Upper lobe of left lung (tissue), 6 donors: ENCODE measurements at regions not wholly inside any gene's neighbourhood (a gene's known extent, or its start where the extent isn't known, plus 50 kb on each side); places are given as distances from the start of the nearest gene placed in this dataset.
"Not testable (repeated sequence)": the region's sequence is repeated elsewhere in the genome, so short reads cannot be mapped to it uniquely, and the experiment has no call there.

Experiments
- ATAC-seq, 2 donors: fragments of 200-7000 bp; cut with Tn5 transposase; one replicate each; pipeline ENCODE4 v1.9.1; 2022; ENCODE audit warnings: mild to moderate bottlenecking in 2 of 2, moderate library complexity in 2 of 2; ENCODE audit not compliant: low FRiP score in 2 of 2
- DNase-seq, 2 donors: peaks; one replicate each; pipeline ENCODE4 v3.0.0-alpha.2; 2019 to 2020
- H3K27ac ChIP-seq, 4 donors: fragments of 200-600 bp; sonication (generic); one replicate each; pipeline ENCODE4 v1.5.1; 2016 to 2019
- H3K27me3 ChIP-seq, 4 donors: fragments of 200-600 bp; sonication (generic); one replicate each; pipeline ENCODE4 v1.5.1; 2017 to 2019
- H3K36me3 ChIP-seq, 4 donors: fragments of 200-600 bp; sonication (generic); one replicate each; pipeline ENCODE4 v1.5.1; 2016 to 2019
- H3K4me1 ChIP-seq, 4 donors: fragments of 200-600 bp; sonication (generic); one replicate each; pipeline ENCODE4 v1.5.1; 2018 to 2019
- H3K4me3 ChIP-seq, 4 donors: fragments of 200-600 bp; sonication (generic); one replicate each; pipeline ENCODE4 v1.5.1; 2017 to 2019; ENCODE audit warnings: mild to moderate bottlenecking in 2 of 4, moderate library complexity in 1 of 4
- H3K9me3 ChIP-seq, 4 donors: fragments of 200-600 bp; sonication (generic); one replicate each; pipeline ENCODE4 v1.5.1; 2018 to 2019
- EP300 ChIP-seq, 4 donors: sonication (generic); formaldehyde crosslinking; IDR thresholded peaks; one replicate each; pipeline ENCODE4 v1.5.1; 2017; ENCODE audit warnings: antibody characterized with exemption in 4 of 4, control low read depth in 2 of 4
- POLR2A ChIP-seq, 4 donors: fragments of 450-650 bp; IDR thresholded peaks; one replicate each; pipeline ENCODE4 v1.5.1; 2016 to 2017; ENCODE audit warnings: antibody characterized with exemption in 4 of 4, mild to moderate bottlenecking in 2 of 4
- POLR2AphosphoS5 ChIP-seq, 2 donors: sonication (generic); formaldehyde crosslinking; IDR thresholded peaks; one replicate each; pipeline ENCODE4 v1.5.1; 2017; ENCODE audit warnings: antibody characterized with exemption in 2 of 2
- WGBS, 2 donors: methylation state at CpG; one replicate each; pipeline ENCODE4 v1.1.5; 2017 to 2018; 5-methylcytosine and 5-hydroxymethylcytosine counted together
- TF ChIP-seq, protein P1 (sequence below), 6 experiments: fragments of 450-650 bp in 4 of 6; fragments of 200-600 bp in 2 of 6; sonication (generic) in 2 of 6; IDR thresholded peaks; one replicate each; pipeline ENCODE4 v1.5.1; 2016 to 2019; ENCODE audit warnings: antibody characterized with exemption in 6 of 6
- donor health status: DM: no; HTN: no; CAD: no; lungs with moderate emphysema.
- donor health status: DM: no; HTN: yes; CAD: no; lungs with severe emphysema.

DNA sequence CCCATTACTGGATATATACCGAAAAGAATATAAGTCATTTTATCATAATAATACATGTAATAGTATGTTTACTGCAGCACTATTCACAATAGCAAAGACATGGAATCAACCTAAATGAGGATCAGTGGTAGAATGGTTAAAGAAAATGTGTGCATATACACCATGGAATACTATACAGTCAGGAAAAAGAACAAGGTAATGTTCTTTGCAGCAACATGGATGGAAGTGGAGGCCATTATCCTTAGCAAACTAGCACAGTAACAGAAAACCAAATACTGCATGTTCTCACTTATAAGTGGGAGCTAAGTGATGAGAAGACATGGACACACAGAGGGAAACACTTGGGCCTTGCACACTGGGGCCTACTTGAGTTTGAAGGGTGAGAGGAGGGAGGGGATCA lies 207.4 kb upstream of the APOOL start:
- Histone ChIP-seq H3K4me3 (no peak overlapping the region), H3K27me3 (no peaks in the 10 kb centered on the region), H3K9me3 (no peaks in the 10 kb centered on the region), H3K36me3 (no peaks in the 10 kb centered on the region), H3K4me1 (no peaks in the 10 kb centered on the region), H3K27ac (no peak overlapping the region)
- ATAC-seq (no peak), DNase-seq (no peak)
- TF ChIP-seq POLR2AphosphoS5 (IDR thresholded peaks at IDR 0.05): no peak
- TF ChIP-seq EP300 (IDR thresholded peaks at IDR 0.05): no peak
- TF ChIP-seq POLR2A (IDR thresholded peaks at IDR 0.05): no peak
- TF ChIP-seq, protein P1, sequence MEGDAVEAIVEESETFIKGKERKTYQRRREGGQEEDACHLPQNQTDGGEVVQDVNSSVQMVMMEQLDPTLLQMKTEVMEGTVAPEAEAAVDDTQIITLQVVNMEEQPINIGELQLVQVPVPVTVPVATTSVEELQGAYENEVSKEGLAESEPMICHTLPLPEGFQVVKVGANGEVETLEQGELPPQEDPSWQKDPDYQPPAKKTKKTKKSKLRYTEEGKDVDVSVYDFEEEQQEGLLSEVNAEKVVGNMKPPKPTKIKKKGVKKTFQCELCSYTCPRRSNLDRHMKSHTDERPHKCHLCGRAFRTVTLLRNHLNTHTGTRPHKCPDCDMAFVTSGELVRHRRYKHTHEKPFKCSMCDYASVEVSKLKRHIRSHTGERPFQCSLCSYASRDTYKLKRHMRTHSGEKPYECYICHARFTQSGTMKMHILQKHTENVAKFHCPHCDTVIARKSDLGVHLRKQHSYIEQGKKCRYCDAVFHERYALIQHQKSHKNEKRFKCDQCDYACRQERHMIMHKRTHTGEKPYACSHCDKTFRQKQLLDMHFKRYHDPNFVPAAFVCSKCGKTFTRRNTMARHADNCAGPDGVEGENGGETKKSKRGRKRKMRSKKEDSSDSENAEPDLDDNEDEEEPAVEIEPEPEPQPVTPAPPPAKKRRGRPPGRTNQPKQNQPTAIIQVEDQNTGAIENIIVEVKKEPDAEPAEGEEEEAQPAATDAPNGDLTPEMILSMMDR (IDR thresholded peaks at IDR 0.05): no peak
- 85 to 100% methylated on average over 1 of the region's 1 CpG for WGBS, 2 donors

DNA sequence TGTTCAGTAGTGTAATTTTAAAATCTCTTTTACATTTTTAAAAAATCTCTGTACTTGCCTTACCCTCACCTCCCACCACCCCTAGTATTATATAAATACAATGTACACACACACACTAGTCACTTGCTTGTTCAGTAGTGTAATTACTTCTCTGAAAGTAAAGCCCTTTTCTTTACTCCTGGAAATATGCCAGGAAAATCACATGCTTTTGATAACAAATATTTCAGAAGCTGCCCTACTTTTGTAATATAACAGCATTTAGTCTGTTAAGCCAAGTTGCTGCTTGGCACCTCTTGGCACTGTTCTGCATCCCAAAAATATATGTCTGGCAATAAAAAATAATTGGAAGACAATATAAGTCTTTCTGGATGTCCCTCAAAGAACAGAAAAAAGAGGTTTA lies 172.8 kb upstream of the APOOL start:
- H3K27me3 ChIP-seq: no peaks in the 10 kb centered on the region
- no peak for DNase-seq

DNA sequence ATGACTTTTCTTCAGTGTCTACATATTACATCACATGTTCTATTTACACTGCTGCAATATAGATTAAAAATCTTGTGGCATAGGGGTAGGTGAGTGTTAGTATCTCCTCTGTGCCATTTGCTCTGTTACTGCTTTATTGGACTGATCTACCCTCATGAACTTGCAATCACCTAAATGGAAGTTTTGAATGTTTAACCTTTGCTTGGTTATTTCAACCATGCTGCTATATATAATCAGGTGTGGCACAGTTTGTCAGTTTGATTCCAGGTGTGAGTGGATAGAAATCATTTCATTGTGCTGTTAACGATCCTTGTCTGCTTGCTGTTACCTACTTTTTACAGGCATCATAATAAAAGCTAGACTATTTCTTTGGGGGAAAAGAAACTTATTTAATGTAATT lies 157.1 kb upstream of the APOOL start:
- not testable (repeated sequence) for H3K4me1 ChIP-seq, H3K36me3 ChIP-seq, H3K27ac ChIP-seq, ATAC-seq, H3K4me3 ChIP-seq, H3K27me3 ChIP-seq, DNase-seq
- peaks cover 0 to 12% (median 2%) of the 10 kb centered on the region in 4 donors for H3K9me3 ChIP-seq
- WGBS, 2 donors: 82 to 96% methylated on average over 1 of the region's 1 CpG

More for the DNA sequence above, 172.8 kb upstream of the APOOL start:
- TF ChIP-seq POLR2AphosphoS5 (IDR thresholded peaks at IDR 0.05) (no peak), POLR2A (IDR thresholded peaks at IDR 0.05) (no peak), EP300 (IDR thresholded peaks at IDR 0.05) (no peak)
- TF ChIP-seq, protein P1 (IDR thresholded peaks at IDR 0.05): no peak
- Histone ChIP-seq H3K27ac (no peak overlapping the region), H3K4me1 (no peaks in the 10 kb centered on the region), H3K4me3 (no peak overlapping the region), H3K36me3 (no peaks in the 10 kb centered on the region), H3K9me3 (no peaks in the 10 kb centered on the region)
- ATAC-seq: no peak

DNA sequence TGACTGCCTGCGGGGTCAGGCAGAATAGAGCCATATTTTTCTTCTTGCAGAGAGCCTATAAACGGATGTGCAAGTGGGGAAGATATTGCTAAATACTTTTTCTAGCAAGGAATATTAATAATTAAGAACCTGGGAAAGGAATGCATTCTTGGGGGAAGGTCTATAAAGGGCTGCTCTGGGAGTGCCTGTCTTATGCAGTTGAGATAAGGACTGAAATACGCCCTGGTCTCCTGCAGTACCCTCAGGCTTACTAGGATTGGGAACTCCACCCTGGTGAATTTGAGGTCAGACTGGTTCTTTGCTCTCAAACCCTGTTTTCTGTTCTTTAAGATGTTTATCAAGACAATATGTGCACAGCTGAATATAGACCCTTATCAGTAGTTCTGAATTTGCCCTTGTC lies 152.5 kb upstream of the APOOL start:
- H3K36me3 ChIP-seq, H3K4me3 ChIP-seq, H3K27ac ChIP-seq, H3K4me1 ChIP-seq, DNase-seq, ATAC-seq, H3K27me3 ChIP-seq: not testable (repeated sequence)
- peaks cover 0 to 13% (median 2%) of the 10 kb centered on the region in 4 donors for H3K9me3 ChIP-seq
- 76 to 81% methylated on average over 3 of the region's 3 CpGs for WGBS, 2 donors

DNA sequence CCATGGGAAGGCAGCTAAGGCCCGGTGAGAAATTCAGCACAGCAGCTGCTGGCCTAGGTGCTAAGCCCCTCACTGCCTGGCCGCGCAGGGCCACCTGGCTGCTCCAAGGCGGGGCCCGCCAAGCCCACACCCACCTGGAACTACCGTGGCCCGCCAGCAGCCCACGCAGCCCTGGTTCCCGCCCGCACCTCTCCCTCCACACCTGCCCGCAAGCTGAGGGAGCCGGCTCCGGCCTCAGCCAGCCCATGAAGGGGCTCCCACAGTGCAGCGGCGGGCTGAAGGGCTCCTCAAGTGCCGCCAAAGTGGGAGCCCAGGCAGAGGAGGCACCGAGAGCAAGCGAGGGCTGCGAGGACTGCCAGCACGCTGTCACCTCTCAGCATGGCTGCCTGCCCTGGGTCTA lies 146.9 kb upstream of the APOOL start:
- peak in 1 of 2 donors; percentile 39 for DNase-seq

DNA sequence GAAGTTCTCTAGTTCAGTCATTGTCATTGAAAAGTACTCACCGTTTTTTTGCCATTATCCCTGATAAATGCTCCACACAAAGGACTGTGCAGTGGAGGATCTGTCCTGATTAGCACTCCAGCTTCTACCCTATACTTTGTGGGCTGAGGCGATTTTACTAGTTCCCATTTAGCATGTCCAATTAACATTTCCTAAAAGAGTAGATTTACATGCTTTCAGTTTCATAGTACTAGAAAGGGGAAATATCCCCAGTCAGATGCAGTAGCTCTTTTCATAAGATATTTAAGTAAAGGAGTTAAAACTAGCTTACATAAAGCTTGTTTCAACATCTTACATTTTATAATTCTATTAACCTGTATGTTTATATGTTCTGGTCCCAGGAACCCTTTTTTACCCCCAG lies 144.9 kb upstream of the APOOL start:
- not testable (repeated sequence) for H3K36me3 ChIP-seq, ATAC-seq, H3K4me3 ChIP-seq, H3K4me1 ChIP-seq, H3K9me3 ChIP-seq, H3K27me3 ChIP-seq, DNase-seq, H3K27ac ChIP-seq
- 78% methylated on average over 1 of the region's 2 CpGs; no CpG with 5 or more reads in 1 of the 2 donors for WGBS, 2 donors

More for the DNA sequence above, 146.9 kb upstream of the APOOL start:
- WGBS, 2 donors: 84% methylated on average over 19 of the region's 20 CpGs; no CpG with 5 or more reads in 1 of the 2 donors
- ATAC-seq, H3K9me3 ChIP-seq, H3K27ac ChIP-seq, H3K36me3 ChIP-seq, H3K27me3 ChIP-seq, H3K4me3 ChIP-seq, H3K4me1 ChIP-seq: not testable (repeated sequence)

DNA sequence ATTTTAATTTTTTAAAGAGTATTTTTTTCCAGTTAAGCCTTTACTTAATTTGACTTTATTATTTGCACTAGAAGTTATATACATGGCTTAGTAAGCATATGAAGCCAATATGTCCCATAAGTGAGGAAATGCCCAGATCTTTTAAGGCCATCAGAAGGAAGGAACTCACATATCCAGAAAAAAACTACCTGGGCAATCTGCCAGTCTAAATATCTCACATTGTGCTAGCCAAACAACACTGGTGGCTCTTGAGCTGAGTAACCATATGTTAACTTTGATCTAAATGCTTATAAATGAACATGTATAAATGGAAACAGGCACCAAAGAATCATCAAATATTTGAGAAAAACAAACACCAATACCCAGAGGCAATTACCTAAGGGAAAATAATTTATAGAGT lies 138.6 kb upstream of the APOOL start:
- DNase-seq (no peak), ATAC-seq (no peak)
- H3K27ac ChIP-seq: no peak overlapping the region
- no peaks in the 10 kb centered on the region for H3K27me3 ChIP-seq
- TF ChIP-seq POLR2A (IDR thresholded peaks at IDR 0.05) (no peak), EP300 (IDR thresholded peaks at IDR 0.05) (no peak), POLR2AphosphoS5 (IDR thresholded peaks at IDR 0.05) (no peak)
- TF ChIP-seq, protein P1 (IDR thresholded peaks at IDR 0.05): no peak
- no peak overlapping the region for H3K4me3 ChIP-seq
- H3K4me1 ChIP-seq: no peaks in the 10 kb centered on the region
- H3K9me3 ChIP-seq: no peaks in the 10 kb centered on the region
- H3K36me3 ChIP-seq: no peaks in the 10 kb centered on the region

DNA sequence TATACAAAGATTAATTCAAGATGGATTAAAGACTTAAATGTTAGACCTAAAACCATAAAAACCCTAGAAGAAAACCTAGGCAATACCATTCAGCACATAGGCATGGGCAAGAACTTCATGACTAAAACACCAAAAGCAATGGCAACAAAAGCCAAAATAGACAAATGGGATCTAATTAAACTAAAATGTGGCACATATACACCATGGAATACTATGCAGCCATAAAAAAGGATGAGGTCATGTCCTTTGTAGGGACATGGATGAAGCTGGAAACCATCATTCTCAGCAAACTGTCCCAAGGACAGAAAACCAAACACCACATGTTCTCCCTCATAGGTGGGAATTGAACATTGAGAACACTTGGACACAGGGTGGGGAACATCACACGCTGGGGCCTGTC lies 133.4 kb upstream of the APOOL start:
- H3K27ac ChIP-seq, H3K36me3 ChIP-seq, DNase-seq, H3K4me1 ChIP-seq, ATAC-seq, H3K4me3 ChIP-seq, H3K27me3 ChIP-seq, H3K9me3 ChIP-seq: not testable (repeated sequence)
- WGBS, 2 donors: 80 to 88% methylated on average over 1 of the region's 1 CpG

DNA sequence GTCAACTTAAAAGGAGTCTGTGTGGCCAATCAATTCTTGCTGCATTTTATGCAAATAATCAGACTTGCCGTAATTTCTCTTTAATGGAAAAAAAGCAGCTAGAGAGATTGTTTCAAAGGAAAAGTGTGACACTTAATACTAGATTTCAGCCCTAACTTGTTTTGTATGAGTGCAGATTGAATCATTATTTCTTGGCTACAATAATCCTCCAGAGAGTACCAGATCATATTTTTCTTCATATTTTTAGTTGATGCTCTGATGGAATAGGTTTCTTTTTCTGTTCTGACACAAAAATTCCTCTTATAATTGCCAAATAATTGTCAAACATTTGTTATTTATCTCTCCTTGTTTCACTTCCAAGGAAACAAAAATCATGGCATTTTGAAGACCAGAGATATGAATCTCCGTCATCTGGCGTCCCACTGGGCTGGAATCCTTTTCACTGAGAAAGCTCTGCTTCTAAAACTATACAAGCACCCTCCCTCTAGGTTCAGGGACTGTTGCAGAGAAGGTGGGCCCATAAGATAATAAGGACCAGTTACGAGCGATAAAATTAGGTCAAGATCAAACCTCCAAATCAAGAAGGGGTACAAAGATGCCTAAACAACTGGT lies 131.4 kb upstream of the APOOL start:
- not testable (repeated sequence) for ATAC-seq, H3K9me3 ChIP-seq, H3K27me3 ChIP-seq, DNase-seq, H3K4me3 ChIP-seq, H3K27ac ChIP-seq, H3K4me1 ChIP-seq, H3K36me3 ChIP-seq
- WGBS, 2 donors: 65 to 75% methylated on average over 5 of the region's 5 CpGs
